GM20000 (cell line): ENCODE measurements at regions not wholly inside any gene's neighbourhood (a gene's known extent, or its start where the extent isn't known, plus 50 kb on each side); places are given as distances from the start of the nearest gene placed in this dataset.
"Not testable (repeated sequence)": the region's sequence is repeated elsewhere in the genome, so short reads cannot be mapped to it uniquely, and the experiment has no call there.

Experiments used
- DNase-seq: peaks from one replicate; pipeline ENCODE4 v3.0.0; 2012; ENCODE audit warnings: low spot score
- TF ChIP-seq, protein P1 (sequence below): IDR thresholded peaks from 2 replicates; pipeline ENCODE4 v1.5.1; 2012; ENCODE audit warnings: mild to moderate bottlenecking, control low read depth; ENCODE audit errors: extremely low read depth, missing control alignments

DNA sequence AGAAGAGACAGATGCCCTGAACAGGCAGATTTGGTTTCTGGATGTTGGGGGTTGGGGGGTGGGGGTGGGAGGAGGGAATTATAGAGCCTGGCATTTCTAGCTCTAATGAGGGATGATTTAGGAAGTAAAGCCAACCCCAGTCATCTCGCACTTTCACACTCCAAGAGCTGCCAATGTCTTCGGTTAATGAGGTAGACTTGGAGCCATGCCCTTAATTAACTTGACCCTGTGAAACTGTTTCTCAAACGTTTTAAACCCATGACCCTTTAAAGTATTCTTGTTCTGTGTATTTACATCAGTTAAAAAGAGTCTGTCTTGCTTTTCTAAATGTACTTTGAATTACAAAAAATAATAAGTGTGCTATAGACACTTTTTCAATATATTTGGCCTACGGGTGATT is 466.9 kb downstream of the FAT4 start:
- no peak for DNase-seq
- TF ChIP-seq, protein P1, sequence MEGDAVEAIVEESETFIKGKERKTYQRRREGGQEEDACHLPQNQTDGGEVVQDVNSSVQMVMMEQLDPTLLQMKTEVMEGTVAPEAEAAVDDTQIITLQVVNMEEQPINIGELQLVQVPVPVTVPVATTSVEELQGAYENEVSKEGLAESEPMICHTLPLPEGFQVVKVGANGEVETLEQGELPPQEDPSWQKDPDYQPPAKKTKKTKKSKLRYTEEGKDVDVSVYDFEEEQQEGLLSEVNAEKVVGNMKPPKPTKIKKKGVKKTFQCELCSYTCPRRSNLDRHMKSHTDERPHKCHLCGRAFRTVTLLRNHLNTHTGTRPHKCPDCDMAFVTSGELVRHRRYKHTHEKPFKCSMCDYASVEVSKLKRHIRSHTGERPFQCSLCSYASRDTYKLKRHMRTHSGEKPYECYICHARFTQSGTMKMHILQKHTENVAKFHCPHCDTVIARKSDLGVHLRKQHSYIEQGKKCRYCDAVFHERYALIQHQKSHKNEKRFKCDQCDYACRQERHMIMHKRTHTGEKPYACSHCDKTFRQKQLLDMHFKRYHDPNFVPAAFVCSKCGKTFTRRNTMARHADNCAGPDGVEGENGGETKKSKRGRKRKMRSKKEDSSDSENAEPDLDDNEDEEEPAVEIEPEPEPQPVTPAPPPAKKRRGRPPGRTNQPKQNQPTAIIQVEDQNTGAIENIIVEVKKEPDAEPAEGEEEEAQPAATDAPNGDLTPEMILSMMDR = no peak

DNA sequence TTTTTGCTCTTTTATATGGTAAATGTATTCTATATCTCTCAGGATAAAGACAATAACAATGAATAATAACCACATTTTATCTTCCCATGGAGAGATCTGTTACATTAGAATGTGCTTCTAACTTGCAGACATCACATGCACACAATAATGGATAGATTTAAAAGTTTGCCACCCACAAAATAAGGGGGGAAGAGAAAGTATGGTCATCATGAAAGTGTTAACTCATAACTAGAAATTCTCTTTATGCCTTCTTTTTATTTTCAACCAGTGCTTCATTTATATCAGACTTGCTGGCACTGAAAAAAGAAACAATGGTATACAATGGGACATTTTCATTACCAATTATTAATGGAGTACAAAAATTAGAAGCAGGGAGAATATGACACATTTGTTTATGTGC is 470.0 kb downstream of the FAT4 start:
- DNase-seq = no peak
- TF ChIP-seq, protein P1 = no peak

DNA sequence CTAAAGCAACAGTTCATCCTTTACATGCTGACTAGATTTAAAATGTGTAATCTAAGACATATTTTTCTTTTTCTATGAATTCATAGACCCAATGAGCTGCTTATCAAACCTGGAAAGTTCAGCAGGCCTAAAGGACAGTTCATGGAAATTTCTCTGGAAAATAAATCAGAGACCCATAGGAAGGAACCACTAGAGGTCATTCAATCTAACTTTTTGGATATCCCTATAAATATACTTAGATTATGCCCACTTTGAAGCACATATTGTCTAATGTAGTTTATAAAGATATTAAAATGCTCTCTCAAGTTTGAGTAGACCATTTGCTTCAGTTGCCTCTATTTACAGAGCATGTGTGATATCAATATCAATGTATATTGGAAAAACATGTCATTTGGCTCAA is 473.0 kb downstream of the FAT4 start:
- TF ChIP-seq, protein P1 = no peak
- DNase-seq = no peak

DNA sequence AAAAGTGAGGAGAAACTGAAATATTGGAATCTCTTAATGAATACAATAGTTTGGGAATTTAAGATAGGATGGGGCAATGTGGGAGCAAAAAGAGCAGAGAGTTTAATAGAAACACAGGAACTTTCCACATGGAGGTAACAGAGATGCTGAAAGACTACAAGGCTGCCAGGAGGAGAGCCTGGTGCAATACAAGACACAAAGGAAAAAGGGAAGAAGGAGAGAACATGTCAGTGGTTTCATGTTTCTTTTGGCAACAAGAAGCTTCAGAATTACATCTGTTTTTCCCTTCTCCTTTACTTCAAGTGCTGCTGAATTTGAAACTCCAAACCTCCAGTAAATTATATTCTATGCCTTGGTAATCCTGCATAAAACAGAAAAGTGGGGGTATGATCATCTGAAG is 474.3 kb downstream of the FAT4 start:
- DNase-seq = no peak
- TF ChIP-seq, protein P1 = no peak

DNA sequence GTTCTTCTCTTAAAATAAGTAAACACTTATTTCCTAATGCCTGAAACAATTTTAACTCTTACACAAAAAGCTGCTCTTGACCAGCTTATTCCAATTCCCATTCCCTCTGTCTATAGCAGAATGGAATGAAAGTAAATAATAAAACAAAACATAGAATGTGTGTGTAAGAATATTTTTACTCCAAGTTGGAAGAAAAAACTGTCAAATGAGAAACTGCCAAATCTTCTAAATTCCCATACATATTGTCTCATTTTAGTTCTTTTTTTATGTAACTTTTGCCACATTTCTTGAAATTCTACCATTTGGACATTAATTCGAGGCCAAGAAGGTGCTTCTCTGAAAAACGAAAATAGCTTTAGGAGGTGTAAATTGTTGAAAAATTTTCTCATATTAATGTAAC is 477.1 kb downstream of the FAT4 start:
- DNase-seq = no peak
- TF ChIP-seq, protein P1 = no peak

DNA sequence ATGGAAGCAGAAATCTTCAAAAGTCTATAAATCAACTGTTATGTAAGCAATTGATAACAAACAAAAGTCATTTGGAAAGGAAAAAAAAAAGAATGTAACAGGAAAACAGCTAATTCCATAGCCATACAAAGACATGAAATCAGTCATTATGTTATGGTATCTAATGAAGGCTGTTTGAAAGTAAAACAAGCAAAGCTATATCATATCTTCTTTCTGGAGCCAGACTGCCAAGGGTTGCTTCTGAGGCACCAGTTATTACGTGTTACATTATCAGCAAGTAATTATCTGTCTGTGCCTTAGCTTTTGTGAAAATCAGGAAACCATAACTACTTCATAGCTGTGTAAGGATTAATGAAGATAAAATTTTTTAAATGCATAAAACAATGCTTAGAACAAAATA is 480.2 kb downstream of the FAT4 start:
- TF ChIP-seq, protein P1 = no peak
- DNase-seq = no peak

DNA sequence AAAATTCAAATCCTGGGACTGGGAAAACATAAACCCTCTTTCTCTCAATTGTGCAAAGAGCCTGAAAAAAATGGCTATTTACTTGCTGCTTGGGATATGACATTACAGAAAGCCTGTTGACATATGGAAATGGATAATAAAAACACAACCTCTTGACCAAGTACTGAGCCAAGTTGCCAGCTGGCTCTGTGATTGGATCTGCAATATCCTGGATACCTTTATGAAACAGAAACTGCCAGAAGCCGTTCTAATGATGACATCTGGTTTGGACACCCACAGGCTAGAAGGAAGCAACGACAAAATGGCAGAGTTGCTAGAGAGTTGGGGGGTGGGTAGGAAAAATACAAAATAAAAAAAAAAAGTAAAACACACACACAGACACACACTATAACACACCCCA is 481.4 kb downstream of the FAT4 start:
- no peak for DNase-seq
- TF ChIP-seq, protein P1 = no peak

DNA sequence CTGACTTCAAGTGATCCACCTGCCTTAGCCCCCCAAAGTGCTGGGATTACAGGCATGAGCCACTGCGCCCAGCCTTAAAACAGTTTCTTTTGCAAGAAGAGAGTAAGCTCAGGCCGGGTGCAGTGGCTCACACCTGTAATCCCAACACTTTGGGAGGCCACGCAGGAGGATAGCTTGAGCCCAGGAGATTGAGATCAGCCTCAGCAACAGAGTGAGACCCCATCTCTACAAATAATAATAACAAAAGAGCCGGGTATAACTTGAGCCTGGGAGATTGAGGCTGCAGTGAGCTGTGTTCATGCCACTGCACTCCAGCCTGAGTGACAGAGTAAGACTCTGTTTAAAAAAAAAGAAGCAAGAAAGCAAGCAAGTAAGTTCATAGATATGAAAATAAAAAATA is 482.9 kb downstream of the FAT4 start:
- not testable (repeated sequence) for DNase-seq
